Cardiac septum (tissue), 1 donor: ENCODE measurements at regions not wholly inside any gene's neighbourhood (a gene's known extent, or its start where the extent isn't known, plus 50 kb on each side); places are given as distances from the start of the nearest gene placed in this dataset.

Experiments used
- DNase-seq: peaks from one replicate; pipeline ENCODE4 v3.0.0-alpha.2; 2020; ENCODE audit warnings: low spot score
- intact Hi-C: fragments of 100-400 bp; cut with DNase I; formaldehyde crosslinking; loops from one replicate; pipeline ENCODE4 v1.14.0; 2022
- donor health status: DM: no; HTN: no; CAD: no.

DNA sequence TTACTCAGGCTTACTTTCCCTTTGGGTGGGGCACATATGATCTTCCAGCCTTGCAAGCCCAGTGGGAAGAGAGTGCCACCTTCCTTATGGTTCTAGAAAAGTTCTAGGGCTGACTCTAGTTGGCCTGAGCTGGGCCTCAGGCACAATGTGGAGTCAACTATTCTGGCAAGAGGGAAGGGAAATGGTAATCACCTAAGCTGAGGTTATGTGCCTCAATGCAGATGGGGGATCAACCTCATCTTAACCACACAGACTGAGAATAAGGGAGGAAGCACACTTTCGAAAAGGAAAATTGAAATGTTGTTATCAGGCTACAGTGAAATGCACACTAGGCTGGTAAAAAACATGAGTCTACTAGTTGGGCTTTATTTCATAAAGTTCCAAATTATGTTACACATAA is 77.5 kb upstream of the RMST start:
- no peak for DNase-seq
- intact Hi-C loops = no loop called here

DNA sequence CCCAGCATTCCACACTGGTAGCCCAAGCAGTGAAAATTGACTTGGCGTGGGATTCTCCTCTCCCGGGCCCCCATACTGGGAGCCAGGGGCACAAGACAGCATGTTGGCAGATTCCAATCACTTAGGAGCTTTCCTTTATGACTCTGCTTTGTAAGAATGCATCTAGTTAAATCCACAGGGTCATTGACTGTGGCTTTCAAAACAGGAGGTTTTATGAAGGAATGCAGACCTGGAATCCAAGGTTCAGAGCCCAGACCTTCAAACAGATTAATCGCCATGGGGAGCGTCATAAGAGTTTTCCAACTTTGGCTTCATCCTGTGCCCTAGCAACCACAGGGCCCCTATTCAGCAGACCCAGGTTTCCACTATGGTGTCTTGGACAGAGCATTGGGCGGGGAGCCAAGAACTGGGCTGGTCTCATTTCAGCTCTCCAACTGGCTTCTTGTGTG is 76.4 kb upstream of the RMST start:
- intact Hi-C loops = no loop called here
- DNase-seq = no peak

DNA sequence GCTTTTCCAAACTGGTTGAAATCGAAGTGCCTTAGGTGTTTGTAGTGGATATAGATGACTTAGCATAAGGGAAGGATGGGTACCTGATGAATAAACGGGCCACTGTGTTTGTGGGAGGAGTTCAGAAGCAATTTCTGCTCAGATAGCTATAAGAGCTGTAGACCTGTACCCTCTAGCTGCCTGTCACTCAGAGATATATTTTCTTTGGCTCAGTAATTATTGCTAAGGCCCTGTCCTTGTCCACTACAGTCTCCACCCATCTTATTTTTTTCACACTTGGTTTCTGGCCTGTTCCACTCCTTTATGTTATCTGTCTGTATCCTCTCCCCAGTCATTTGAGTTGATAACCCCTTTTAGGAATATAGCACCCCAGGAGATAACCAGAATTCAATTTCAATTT is 74.8 kb upstream of the RMST start:
- no peak for DNase-seq
- intact Hi-C loops = no loop called here

DNA sequence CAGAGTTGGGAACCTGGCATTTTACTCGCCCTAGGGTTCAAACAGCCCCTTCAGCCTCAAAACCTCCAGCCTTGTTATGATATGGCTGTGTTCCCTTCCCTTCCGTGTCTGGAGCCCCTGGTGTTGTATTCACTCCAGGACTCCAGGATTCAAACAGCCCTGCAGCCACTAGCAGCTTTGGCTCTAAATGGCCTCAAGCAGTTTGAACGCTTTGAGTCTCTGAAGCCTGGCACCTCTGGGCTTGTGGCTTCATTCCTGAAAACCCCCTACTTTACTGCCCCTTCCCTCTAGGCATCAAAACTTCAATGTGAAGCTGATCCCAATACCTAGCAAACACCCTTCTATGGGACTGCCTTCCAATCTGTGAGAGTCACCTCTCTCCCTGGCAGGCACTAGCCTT is 67.9 kb upstream of the RMST start:
- no peak for DNase-seq
- intact Hi-C loops = no loop called here

DNA sequence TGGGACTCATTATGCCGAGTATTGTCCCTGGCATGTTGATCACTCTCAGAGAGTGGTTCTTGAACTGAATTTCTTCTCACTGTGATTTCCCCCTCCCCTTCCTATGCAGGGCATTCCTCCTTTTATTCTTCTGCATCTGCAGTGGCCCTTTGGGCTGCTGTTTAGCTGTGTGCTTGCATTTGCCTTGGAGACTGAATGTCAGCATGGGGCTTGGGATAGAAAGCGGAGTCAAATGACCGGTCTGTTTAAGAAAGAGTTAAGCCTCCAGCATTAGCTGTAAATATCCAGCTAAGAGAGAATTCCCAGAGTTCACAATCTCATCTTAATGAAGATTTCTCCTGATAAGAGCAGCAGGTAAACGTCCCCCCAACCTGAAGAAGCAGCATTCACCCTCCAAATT is 65.6 kb upstream of the RMST start:
- DNase-seq = no peak
- intact Hi-C loops = no loop called here

DNA sequence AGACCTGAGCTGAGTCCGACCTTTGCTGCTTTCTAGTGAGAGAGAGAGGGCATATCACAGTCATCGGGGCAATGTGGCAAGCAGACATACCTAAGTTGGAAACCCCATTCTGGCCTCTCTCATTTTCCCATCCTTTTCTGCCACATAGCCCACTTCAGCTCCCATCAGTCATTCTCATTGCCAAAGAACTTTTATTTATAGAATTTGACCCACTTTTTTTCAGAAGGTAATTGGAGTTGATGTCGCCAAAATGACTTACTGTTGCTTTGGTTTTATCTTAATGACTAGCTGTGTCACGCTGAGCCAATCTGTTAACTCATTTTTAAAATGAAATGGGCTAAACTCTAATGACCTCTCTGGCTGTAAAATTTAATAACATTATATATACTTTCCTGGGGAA is 63.9 kb upstream of the RMST start:
- intact Hi-C loops = no loop called here
- no peak for DNase-seq

DNA sequence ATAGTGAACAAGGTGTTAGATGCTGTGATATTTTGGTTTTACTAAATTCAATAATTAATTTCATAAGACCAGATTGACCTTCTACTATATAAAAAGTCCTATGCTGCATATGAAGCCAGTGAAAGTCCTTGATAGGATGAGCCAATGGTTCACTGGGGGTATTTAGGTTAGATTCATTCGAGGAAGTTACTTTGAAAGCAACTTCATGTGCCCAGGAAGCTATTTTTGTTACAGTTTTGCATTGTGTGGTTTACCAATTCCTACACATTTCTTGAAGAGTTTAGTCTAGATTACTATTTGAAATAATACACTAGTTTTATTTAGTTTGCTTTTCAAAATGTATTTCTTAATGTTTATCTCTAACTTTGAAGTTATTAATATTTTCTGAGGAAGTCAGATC is 58.5 kb upstream of the RMST start:
- intact Hi-C loops = loop anchor here (2.0 to 10.0 kb wide), 2 partner anchors 255 to 829 kb away; no protein-coding TSS in a partner anchor
- no peak for DNase-seq

DNA sequence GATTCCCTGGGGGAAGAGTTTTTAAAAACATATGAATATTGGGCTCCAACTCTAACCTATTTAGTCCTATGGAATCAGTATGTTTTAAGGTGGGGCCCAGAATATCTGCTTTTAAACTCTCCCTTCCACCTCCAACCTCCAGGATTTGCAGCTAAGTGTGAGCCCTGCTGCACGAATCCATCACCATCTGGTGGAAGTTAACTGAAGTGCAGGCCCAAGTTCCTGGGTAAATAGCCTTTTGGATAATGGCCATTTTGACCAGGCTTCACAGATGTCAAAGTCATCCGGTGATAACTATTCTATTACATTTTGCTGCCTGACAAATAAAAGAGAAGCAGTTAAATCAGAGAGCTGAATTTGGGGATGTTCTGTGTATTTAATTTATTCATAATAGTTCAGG is 58.1 kb upstream of the RMST start:
- DNase-seq = no peak
- intact Hi-C loops = loop anchor here (2.0 to 10.0 kb wide), 2 partner anchors 256 to 830 kb away; no protein-coding TSS in a partner anchor

DNA sequence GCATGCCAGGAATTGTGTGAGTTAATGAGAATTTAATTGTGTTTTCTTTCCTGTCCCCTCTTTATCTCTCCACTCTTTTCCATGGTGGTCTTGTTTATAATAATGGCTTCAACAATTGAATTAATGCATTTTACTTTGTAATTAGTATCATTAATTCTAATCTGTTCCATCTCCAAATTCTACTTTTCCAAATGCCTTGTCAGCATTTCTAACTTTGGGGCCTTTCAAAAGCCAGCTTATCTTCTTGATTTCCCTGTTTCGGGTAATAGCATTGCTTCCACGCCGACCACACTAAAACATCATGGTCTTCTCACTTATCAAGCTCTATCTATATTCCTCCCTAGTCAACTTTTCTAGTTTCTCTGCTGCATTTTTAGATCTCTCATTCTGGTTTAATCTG is 54.2 kb upstream of the RMST start:
- no peak for DNase-seq
- intact Hi-C loops = loop anchor here (10.0 kb wide), 1 partner anchor 834 kb away; no protein-coding TSS in a partner anchor

DNA sequence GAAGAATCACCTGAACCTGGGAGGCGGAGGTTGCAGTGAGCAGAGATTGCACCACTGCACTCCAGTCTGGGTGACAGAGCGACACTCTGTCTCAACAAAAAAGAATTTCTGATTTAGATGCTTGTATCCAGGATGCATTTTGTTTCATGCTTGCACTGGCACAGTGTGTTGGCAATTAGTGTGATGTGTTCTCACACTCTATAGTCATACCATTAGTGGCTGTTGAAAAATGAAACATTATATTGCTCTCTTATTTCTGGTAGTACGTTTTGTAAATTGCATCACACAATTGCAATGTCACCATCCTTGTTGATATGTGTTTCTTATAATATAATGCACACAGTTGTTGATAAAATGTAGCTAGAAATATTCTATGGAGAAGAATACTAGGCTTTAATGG is 51.3 kb upstream of the RMST start:
- intact Hi-C loops = no loop called here
- no peak for DNase-seq
